ENCODE measurements at regions not wholly inside any gene's neighbourhood (a gene's known extent, or its start where the extent isn't known, plus 50 kb on each side); places are given as distances from the start of the nearest gene placed in this dataset.

GRCh38 chrX:53798281-53798680 is 111.8 kb upstream of the HUWE1 start:
- Histone ChIP-seq H3K27ac (ENCODE audit: extremely low read depth, low read depth, low read length) (no peak overlapping the region), H3K36me3 (ENCODE audit: control insufficient read depth in 2 of 2, insufficient read depth in 1 of 2, low read length in 2 of 2) (no peaks in the 10 kb centered on the region), H3K9me3 (ENCODE audit: control insufficient read depth, insufficient read depth, low read depth, low read length) (peaks cover 2% of the 10 kb centered on the region), H3K4me1 (ENCODE audit: control insufficient read depth, insufficient read depth, low read length) (no peaks in the 10 kb centered on the region), H3K4me3 (ENCODE audit: low read depth, low read length) (no peak overlapping the region)
- ChIA-PET POLR2A (no interaction called here), CTCF (interaction anchor here (0.9 kb wide), 1 partner anchor 9 kb away, joined by 3 read pairs; no protein-coding TSS in a partner anchor)
- TF ChIP-seq ZNF175 (tag by site-specific recombination; IDR thresholded peaks at IDR 0.05): no peak
- no peak for TF ChIP-seq KLF9 (tag by site-specific recombination; IDR thresholded peaks at IDR 0.05; ENCODE audit: low read depth)
- TF ChIP-seq ZBTB49 (tag by site-specific recombination; IDR thresholded peaks at IDR 0.05; ENCODE audit: low read depth): no peak
- no peak for TF ChIP-seq MZF1 (tag by site-specific recombination; IDR thresholded peaks at IDR 0.05; ENCODE audit: borderline replicate concordance)
- TF ChIP-seq SP3 (tag by site-specific recombination; IDR thresholded peaks at IDR 0.05): no peak

GRCh38 chrX:53795576-53795975 is 109.1 kb upstream of the HUWE1 start:
- no peak overlapping the region for H3K27ac ChIP-seq (ENCODE audit: extremely low read depth, low read depth, low read length)
- ChIA-PET POLR2A (no interaction called here), CTCF (no interaction called here)

GRCh38 chrX:53794181-53794580 is 107.7 kb upstream of the HUWE1 start:
- no peaks in the 10 kb centered on the region for H3K36me3 ChIP-seq (ENCODE audit: control insufficient read depth in 2 of 2, insufficient read depth in 1 of 2, low read length in 2 of 2)
- no peaks in the 10 kb centered on the region for H3K9me3 ChIP-seq (ENCODE audit: control insufficient read depth, insufficient read depth, low read depth, low read length)
- ChIA-PET CTCF (no interaction called here), POLR2A (no interaction called here)
- TF ChIP-seq ZNF366 (tag by site-specific recombination; conservative IDR thresholded peaks at IDR 0.05) (no peak), ZNF768 (tag by site-specific recombination; IDR thresholded peaks at IDR 0.05) (no peak), ZSCAN23 (tag by site-specific recombination; IDR thresholded peaks at IDR 0.05) (no peak)
- H3K4me3 ChIP-seq (ENCODE audit: low read depth, low read length): no peak overlapping the region
- no peak overlapping the region for H3K27ac ChIP-seq (ENCODE audit: extremely low read depth, low read depth, low read length)
- no peaks in the 10 kb centered on the region for H3K4me1 ChIP-seq (ENCODE audit: control insufficient read depth, insufficient read depth, low read length)

More at GRCh38 chrX:53795576-53795975, 109.1 kb upstream of the HUWE1 start:
- TF ChIP-seq PRDM1 (tag by site-specific recombination; IDR thresholded peaks at IDR 0.05): no peak
- TF ChIP-seq YY1 (tag by site-specific recombination; IDR thresholded peaks at IDR 0.05): no peak
- no peak for TF ChIP-seq ZNF248 (tag by site-specific recombination; IDR thresholded peaks at IDR 0.05)
- TF ChIP-seq ELK4 (IDR thresholded peaks at IDR 0.05; ENCODE audit: borderline replicate concordance, low read depth, low read length): no peak
- no peak for TF ChIP-seq PRDM6 (tag by site-specific recombination; IDR thresholded peaks at IDR 0.05)
- TF ChIP-seq KLF9 (tag by site-specific recombination; IDR thresholded peaks at IDR 0.05; ENCODE audit: low read depth): no peak
- no peak for TF ChIP-seq ZNF677 (tag by site-specific recombination; IDR thresholded peaks at IDR 0.05)
- no peak for TF ChIP-seq ZNF768 (tag by site-specific recombination; IDR thresholded peaks at IDR 0.05)
- no peak for TF ChIP-seq ZNF335 (tag by site-specific recombination; conservative IDR thresholded peaks at IDR 0.05)
- no peak for TF ChIP-seq KLF10 (tag by site-specific recombination; IDR thresholded peaks at IDR 0.05)
- no peak for TF ChIP-seq ZNF311 (tag by site-specific recombination; IDR thresholded peaks at IDR 0.05; ENCODE audit: borderline replicate concordance)
- TF ChIP-seq GFI1B (tag by site-specific recombination; IDR thresholded peaks at IDR 0.05): no peak
- H3K4me3 ChIP-seq (ENCODE audit: low read depth, low read length): no peak overlapping the region
- H3K9me3 ChIP-seq (ENCODE audit: control insufficient read depth, insufficient read depth, low read depth, low read length): peaks cover 2% of the 10 kb centered on the region
- no peaks in the 10 kb centered on the region for H3K36me3 ChIP-seq (ENCODE audit: control insufficient read depth in 2 of 2, insufficient read depth in 1 of 2, low read length in 2 of 2)
- no peaks in the 10 kb centered on the region for H3K4me1 ChIP-seq (ENCODE audit: control insufficient read depth, insufficient read depth, low read length)
